Endothelial cell (in vitro differentiated cells): ENCODE measurements at regions not wholly inside any gene's neighbourhood (a gene's known extent, or its start where the extent isn't known, plus 50 kb on each side); places are given as distances from the start of the nearest gene placed in this dataset.
A peak's percentile ranks its signal among the peaks of the same experiment; 100 is the strongest.
"Not testable (repeated sequence)": the region's sequence is repeated elsewhere in the genome, so short reads cannot be mapped to it uniquely, and the experiment has no call there.

Experiments
- DNase-seq: peaks from one replicate; pipeline ENCODE4 v3.0.0; 2021; ENCODE audit warnings: low spot score
- H3K27ac Mint-ChIP-seq: one replicate; pipeline ENCODE4 v1.8.0; 2021; ENCODE audit warnings: mixed read lengths, inconsistent platforms; ENCODE audit not compliant: unreplicated experiment
- H3K27me3 Mint-ChIP-seq: one replicate; pipeline ENCODE4 v1.8.0; 2021; ENCODE audit warnings: mild to moderate bottlenecking, moderate library complexity, mixed read lengths, inconsistent platforms; ENCODE audit not compliant: unreplicated experiment
- H3K36me3 Mint-ChIP-seq: one replicate; pipeline ENCODE4 v1.8.0; 2021; ENCODE audit warnings: mild to moderate bottlenecking, low read depth, mixed read lengths, inconsistent platforms; ENCODE audit not compliant: unreplicated experiment
- H3K4me1 Mint-ChIP-seq: one replicate; pipeline ENCODE4 v1.8.0; 2021; ENCODE audit warnings: mild to moderate bottlenecking, mixed read lengths, inconsistent platforms; ENCODE audit not compliant: unreplicated experiment
- H3K4me3 Mint-ChIP-seq: one replicate; pipeline ENCODE4 v1.8.0; 2021; ENCODE audit warnings: mild to moderate bottlenecking, mixed read lengths, inconsistent platforms; ENCODE audit not compliant: unreplicated experiment
- H3K9me3 Mint-ChIP-seq: one replicate; pipeline ENCODE4 v1.8.0; 2021; ENCODE audit warnings: mixed read lengths, inconsistent platforms; ENCODE audit not compliant: unreplicated experiment
- CTCF ChIP-seq: fragments of 200-600 bp; sonication (generic); IDR thresholded peaks from one replicate; pipeline ENCODE4 v1.5.0; 2021; ENCODE audit warnings: antibody characterized with exemption; ENCODE audit not compliant: unreplicated experiment

GRCh38 chr1:219863816-219864215 is 64.5 kb downstream of the SLC30A10 start:
- H3K36me3 Mint-ChIP-seq, H3K27me3 Mint-ChIP-seq, DNase-seq, H3K4me1 Mint-ChIP-seq, H3K9me3 Mint-ChIP-seq, H3K4me3 Mint-ChIP-seq, H3K27ac Mint-ChIP-seq: not testable (repeated sequence)

- DNase-seq: no peak
- no peak overlapping the region for H3K27ac Mint-ChIP-seq
- H3K4me1 Mint-ChIP-seq: no peaks in the 10 kb centered on the region
- H3K36me3 Mint-ChIP-seq: peaks cover 4% of the 10 kb centered on the region
- no peak for TF ChIP-seq CTCF
- no peak overlapping the region for H3K4me3 Mint-ChIP-seq
- no peaks in the 10 kb centered on the region for H3K9me3 Mint-ChIP-seq
- no peaks in the 10 kb centered on the region for H3K27me3 Mint-ChIP-seq
These were observed 66.0 kb downstream of the SLC30A10 start for GRCh38 chr1:219862366-219862765.

- no peak for TF ChIP-seq CTCF
- DNase-seq: no peak
- Mint-ChIP-seq H3K4me3 (no peak overlapping the region), H3K4me1 (no peaks in the 10 kb centered on the region), H3K27ac (no peak overlapping the region), H3K9me3 (no peaks in the 10 kb centered on the region), H3K36me3 (peaks cover 4% of the 10 kb centered on the region), H3K27me3 (peaks cover 2% of the 10 kb centered on the region)
These were observed 69.4 kb downstream of the SLC30A10 start for GRCh38 chr1:219858980-219859379.

- no peaks in the 10 kb centered on the region for H3K27me3 Mint-ChIP-seq
- H3K27ac Mint-ChIP-seq: no peak overlapping the region
- H3K4me1 Mint-ChIP-seq: no peaks in the 10 kb centered on the region
- DNase-seq: no peak
- no peak overlapping the region for H3K4me3 Mint-ChIP-seq
- no peaks in the 10 kb centered on the region for H3K9me3 Mint-ChIP-seq
- H3K36me3 Mint-ChIP-seq: no peaks in the 10 kb centered on the region
- TF ChIP-seq CTCF: no peak
These were observed 81.0 kb downstream of the SLC30A10 start for GRCh38 chr1:219847215-219847855.

- not testable (repeated sequence) for H3K4me1 Mint-ChIP-seq, H3K27me3 Mint-ChIP-seq, H3K9me3 Mint-ChIP-seq, H3K27ac Mint-ChIP-seq, H3K36me3 Mint-ChIP-seq
- DNase-seq: peak; percentile 11
- H3K4me3 Mint-ChIP-seq: peak overlapping the region; percentile 31
These were observed 88.8 kb downstream of the SLC30A10 start for GRCh38 chr1:219839595-219839994.

GRCh38 chr1:219837994-219838294 is 90.4 kb downstream of the SLC30A10 start:
- Mint-ChIP-seq H3K4me1 (no peaks in the 10 kb centered on the region), H3K9me3 (no peaks in the 10 kb centered on the region), H3K4me3 (no peak overlapping the region), H3K27me3 (no peaks in the 10 kb centered on the region), H3K36me3 (no peaks in the 10 kb centered on the region), H3K27ac (no peak overlapping the region)
- peak; percentile 1 for TF ChIP-seq CTCF
- no peak for DNase-seq
